H1 (cell line): ENCODE measurements at regions not wholly inside any gene's neighbourhood (a gene's known extent, or its start where the extent isn't known, plus 50 kb on each side); places are given as distances from the start of the nearest gene placed in this dataset.

Experiments used
- CTCF ChIA-PET: fragments of 300-600 bp; sonication (Branson Sonifier 250); formaldehyde crosslinking; loops from one replicate; lab custom pipeline; 2021; ENCODE audit not compliant: partially characterized antibody; lab: Charles Lee
- POLR2A ChIA-PET: fragments of 300-600 bp; sonication (Branson Sonifier 250); formaldehyde crosslinking; loops from one replicate; lab custom pipeline; 2021; ENCODE audit warnings: inconsistent platforms; ENCODE audit not compliant: partially characterized antibody; lab: Charles Lee
- DNase-seq, 2 experiments: peaks; one replicate each; pipeline versions ENCODE4 v3.0.0 to v3.0.0-alpha.2; 2010 to 2022; ENCODE audit warnings: low spot score in 2 of 2, low read depth in 1 of 2, mixed read lengths in 1 of 2
- FAIRE-seq: peaks from 2 replicates; lab custom pipeline; 2011; peaks lifted over from hg19 to GRCh38; lab: Jason Lieb, UNC
- H2AFZ ChIP-seq: 2 replicates; pipeline ENCODE4 v1.8.1; 2012; ENCODE audit warnings: low read length, inconsistent platforms
- H2AK5ac ChIP-seq: 2 replicates; pipeline ENCODE4 v1.6.1; 2013; ENCODE audit warnings: low read depth, low read length
- H2BK120ac ChIP-seq: replicated peaks from 2 replicates; pipeline ENCODE3; 2013; ENCODE audit warnings: low read depth, low read length, inconsistent platforms
- H2BK12ac ChIP-seq: 2 replicates; pipeline ENCODE4 v1.6.1; 2013; ENCODE audit warnings: low read depth, low read length
- H2BK15ac ChIP-seq: 2 replicates; pipeline ENCODE4 v1.6.1; 2013; ENCODE audit warnings: low read length
- H2BK20ac ChIP-seq: 2 replicates; pipeline ENCODE4 v1.6.1; 2013; ENCODE audit warnings: low read length
- H2BK5ac ChIP-seq: 2 replicates; pipeline ENCODE4 v1.6.1; 2013; ENCODE audit warnings: low read depth, low read length
- H3K14ac ChIP-seq: 2 replicates; pipeline ENCODE4 v1.6.1; 2013; ENCODE audit warnings: inconsistent platforms; ENCODE audit not compliant: insufficient read length
- H3K18ac ChIP-seq: 2 replicates; pipeline ENCODE4 v1.6.1; 2013; ENCODE audit warnings: low read length; ENCODE audit errors: extremely low read depth
- H3K23ac ChIP-seq: 2 replicates; pipeline ENCODE4 v1.6.1; 2013; ENCODE audit warnings: inconsistent platforms; ENCODE audit not compliant: insufficient read length
- H3K23me2 ChIP-seq: 2 replicates; pipeline ENCODE4 v1.6.1; 2013; ENCODE audit warnings: low read depth, low read length
- H3K27ac ChIP-seq: 2 replicates; pipeline ENCODE4 v1.6.1; 2011; ENCODE audit warnings: low read depth, low read length, inconsistent platforms
- H3K27me3 ChIP-seq, 4 experiments: replicated peaks in 1 of 4; 1 replicate in 1 of 4; 2 replicates in 3 of 4; pipeline versions ENCODE4 v1.6.1 to v1.8.1; 2011 to 2013; ENCODE audit warnings: low read length in 3 of 4, mild to moderate bottlenecking in 3 of 4, inconsistent platforms in 2 of 4, mixed read lengths in 2 of 4, moderate library complexity in 1 of 4; ENCODE audit not compliant: control insufficient read depth in 3 of 4, insufficient read depth in 3 of 4; ENCODE audit errors: extremely low read depth in 1 of 4
- H3K36me3 ChIP-seq, 4 experiments: 2 replicates each; pipeline versions ENCODE4 v1.6.1 to v1.8.1; 2011 to 2013; ENCODE audit warnings: mild to moderate bottlenecking in 4 of 4, low read length in 3 of 4, moderate library complexity in 2 of 4, control low read depth in 1 of 4, inconsistent platforms in 1 of 4; ENCODE audit not compliant: insufficient read depth in 4 of 4, control insufficient read depth in 2 of 4
- H3K4ac ChIP-seq: replicated peaks from 2 replicates; pipeline ENCODE3; 2013; ENCODE audit warnings: low read length, low read depth, mixed read lengths, inconsistent platforms; ENCODE audit not compliant: insufficient read length
- H3K4me1 ChIP-seq, 4 experiments: replicated peaks in 1 of 4; 1 replicate in 1 of 4; 2 replicates in 3 of 4; pipeline versions ENCODE4 v1.6.1 to v1.8.1; 2011 to 2013; ENCODE audit warnings: low read length in 3 of 4, inconsistent platforms in 2 of 4, mixed read lengths in 1 of 4; ENCODE audit not compliant: insufficient read depth in 4 of 4, control insufficient read depth in 3 of 4
- H3K4me2 ChIP-seq, 2 experiments: 2 replicates each; pipeline versions ENCODE4 v1.6.1 to v1.8.1; 2011 to 2013; ENCODE audit warnings: low read depth in 2 of 2, low read length in 2 of 2, control low read depth in 1 of 2, inconsistent platforms in 1 of 2, mild to moderate bottlenecking in 1 of 2; ENCODE audit not compliant: insufficient read depth in 1 of 2
- H3K4me3 ChIP-seq, 4 experiments: fragments of 200-600, 300-600 bp in 1 of 4; sonication (generic), shearing (Covaris generic), sonication (Bioruptor Twin) in 1 of 4; 2 replicates each; pipeline versions ENCODE4 v1.5.1 to v1.8.1; 2011 to 2016; ENCODE audit warnings: low read length in 4 of 4, low read depth in 3 of 4, control low read depth in 2 of 4, inconsistent platforms in 2 of 4, mild to moderate bottlenecking in 2 of 4, mixed read lengths in 1 of 4, moderate library complexity in 1 of 4; ENCODE audit not compliant: insufficient read depth in 2 of 4; ENCODE audit errors: extremely low read depth in 1 of 4
- H3K56ac ChIP-seq: replicated peaks from 2 replicates; pipeline ENCODE3; 2013; ENCODE audit warnings: low read depth, mild to moderate bottlenecking, mixed read lengths, low read length, inconsistent platforms; ENCODE audit not compliant: insufficient read length
- H3K79me1 ChIP-seq: 2 replicates; pipeline ENCODE4 v1.6.1; 2013; ENCODE audit warnings: low read depth, low read length, control low read depth
- H3K79me2 ChIP-seq, 2 experiments: 2 replicates each; pipeline versions ENCODE4 v1.6.1 to v1.8.1; 2012 to 2013; ENCODE audit warnings: low read length in 2 of 2, mild to moderate bottlenecking in 2 of 2, inconsistent platforms in 1 of 2; ENCODE audit not compliant: insufficient read depth in 2 of 2, control insufficient read depth in 1 of 2
- H3K9ac ChIP-seq, 4 experiments: replicated peaks in 1 of 4; 1 replicate in 1 of 4; 2 replicates in 3 of 4; pipeline versions ENCODE4 v1.6.1 to v1.8.1; 2011 to 2013; ENCODE audit warnings: low read depth in 3 of 4, low read length in 3 of 4, control low read depth in 2 of 4, mild to moderate bottlenecking in 2 of 4, moderate library complexity in 2 of 4, inconsistent platforms in 1 of 4; ENCODE audit errors: extremely low read depth in 1 of 4
- H3K9me3 ChIP-seq, 2 experiments: 2 replicates each; pipeline versions ENCODE4 v1.6.1 to v1.8.1; 2012 to 2013; ENCODE audit warnings: mild to moderate bottlenecking in 2 of 2, moderate library complexity in 2 of 2, control low read depth in 1 of 2, inconsistent platforms in 1 of 2, low read depth in 1 of 2, low read length in 1 of 2, mixed read lengths in 1 of 2; ENCODE audit not compliant: insufficient read depth in 2 of 2
- H4K20me1 ChIP-seq, 2 experiments: replicated peaks in 1 of 2; 2 replicates each; pipeline versions ENCODE3 to v1.8.1; 2011 to 2013; ENCODE audit warnings: inconsistent platforms in 2 of 2, low read length in 2 of 2, mild to moderate bottlenecking in 1 of 2; ENCODE audit not compliant: insufficient read depth in 2 of 2, control insufficient read depth in 1 of 2
- H4K5ac ChIP-seq: 2 replicates; pipeline ENCODE4 v1.6.1; 2013; ENCODE audit warnings: low read length, low read depth, mixed read lengths, inconsistent platforms; ENCODE audit not compliant: insufficient read length
- H4K8ac ChIP-seq: 2 replicates; pipeline ENCODE4 v1.8.0; 2013; ENCODE audit warnings: mild to moderate bottlenecking, moderate library complexity, low read length, inconsistent platforms; ENCODE audit not compliant: insufficient read depth; ENCODE audit errors: extremely low read depth
- H4K91ac ChIP-seq: replicated peaks from 2 replicates; pipeline ENCODE3; 2013; ENCODE audit warnings: low read length, mixed read lengths, inconsistent platforms; ENCODE audit not compliant: insufficient read length
- CTBP2 ChIP-seq: IDR thresholded peaks from 2 replicates; pipeline ENCODE4 v1.7.0; 2011; ENCODE audit warnings: borderline replicate concordance, mild to moderate bottlenecking, moderate library complexity, mixed read lengths, low read length; ENCODE audit not compliant: insufficient read depth, insufficient read length
- EZH2 ChIP-seq: fragments of 200-600 bp; sonication (generic); IDR thresholded peaks from 2 replicates; pipeline ENCODE4 v1.7.1; 2012; ENCODE audit warnings: low read depth, mild to moderate bottlenecking, moderate library complexity, low read length, inconsistent platforms; ENCODE audit not compliant: severe bottlenecking
- HDAC6 ChIP-seq: IDR thresholded peaks from one replicate; pipeline ENCODE4 v1.7.1; 2012; ENCODE audit warnings: low read depth, mild to moderate bottlenecking, inconsistent platforms, low read length, moderate library complexity
- RBBP5 ChIP-seq: IDR thresholded peaks from 2 replicates; pipeline ENCODE4 v1.7.1; 2012; ENCODE audit warnings: low read depth, mild to moderate bottlenecking, inconsistent platforms, low read length, moderate library complexity, borderline replicate concordance
- SP1 ChIP-seq: IDR thresholded peaks from 2 replicates; pipeline ENCODE4 v1.6.1; 2011; ENCODE audit warnings: low read depth, low read length
- SP2 ChIP-seq: IDR thresholded peaks from 2 replicates; pipeline ENCODE4 v1.6.1; 2012; ENCODE audit warnings: mild to moderate bottlenecking, low read length, inconsistent platforms
- SUZ12 ChIP-seq: fragments of 200-600 bp; sonication (generic); IDR thresholded peaks from 2 replicates; pipeline ENCODE4 v1.6.1; 2012; ENCODE audit warnings: mild to moderate bottlenecking, inconsistent platforms, low read length, moderate library complexity, mixed read lengths
- TBP ChIP-seq: IDR thresholded peaks from 2 replicates; pipeline ENCODE4 v1.6.1; 2011; ENCODE audit warnings: low read depth, low read length, improper control_type of control experiment
- TCF12 ChIP-seq: IDR thresholded peaks from 2 replicates; pipeline ENCODE4 v1.6.1; 2011; ENCODE audit warnings: low read depth, mild to moderate bottlenecking, low read length
- ZNF274 ChIP-seq: IDR thresholded peaks from 2 replicates; pipeline ENCODE4 v1.7.0; 2012; ENCODE audit warnings: low read length, borderline replicate concordance; ENCODE audit errors: extremely low read depth
- WGBS, 2 experiments: shearing (Covaris generic) in 1 of 2; methylation state at CpG; one replicate each; pipeline versions ENCODE4 v1.1.6 to v1.1.7; 2013 to 2015; ENCODE audit warnings: low lambda C conversion rate in 2 of 2, mixed read lengths in 2 of 2, inconsistent platforms in 1 of 2, low coverage in 1 of 2, missing lambda C conversion rate in 1 of 2; ENCODE audit not compliant: insufficient replicate concordance in 2 of 2, insufficient coverage in 1 of 2, insufficient read length in 1 of 2; ENCODE audit errors: extremely low coverage in 1 of 2, missing lambda C conversion rate in 1 of 2; 5-methylcytosine and 5-hydroxymethylcytosine counted together
- TF ChIP-seq, protein P1 (sequence below): IDR thresholded peaks from 2 replicates; pipeline ENCODE4 v1.6.1; 2011; ENCODE audit warnings: low read length, improper control_type of control experiment
- TF ChIP-seq, protein P2 (sequence below): IDR thresholded peaks from 2 replicates; pipeline ENCODE4 v1.6.1; 2012; ENCODE audit warnings: inconsistent platforms

DNA sequence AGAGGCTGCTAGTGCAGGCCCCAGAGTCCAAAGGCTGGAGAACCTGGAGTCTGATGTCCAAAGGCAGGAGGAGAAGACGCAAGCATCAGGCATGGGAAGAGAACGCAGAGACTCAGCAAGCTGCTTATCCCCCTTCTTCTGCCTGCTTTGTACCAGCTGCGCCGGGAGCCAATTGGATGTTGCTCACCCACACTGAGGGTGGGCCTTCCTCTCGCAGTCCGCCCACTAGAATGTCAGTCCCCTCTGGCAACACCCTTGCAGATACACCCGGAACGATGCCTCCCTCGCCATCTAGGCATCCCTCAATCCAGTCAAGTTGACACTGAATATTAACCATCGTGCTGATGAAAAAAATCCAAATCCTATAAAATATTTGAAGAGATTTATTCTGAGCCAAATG lies 141.6 kb downstream of the TWIST2 start:
- no peak for FAIRE-seq
- no peak overlapping the region for H2BK12ac ChIP-seq
- peaks cover 0 to 8% (median 2%) of the 10 kb centered on the region in 4 experiments; a peak in 4 of 7 replicates for H3K4me1 ChIP-seq
- H2BK5ac ChIP-seq = no peak overlapping the region
- no peaks in the 10 kb centered on the region for H4K20me1 ChIP-seq
- no peak overlapping the region for H2BK120ac ChIP-seq
- no peak overlapping the region for H3K4ac ChIP-seq
- no peak overlapping the region for H3K18ac ChIP-seq
- no peak overlapping the region for H3K9ac ChIP-seq
- H2AFZ ChIP-seq = no peak overlapping the region
- TF ChIP-seq, protein P1, sequence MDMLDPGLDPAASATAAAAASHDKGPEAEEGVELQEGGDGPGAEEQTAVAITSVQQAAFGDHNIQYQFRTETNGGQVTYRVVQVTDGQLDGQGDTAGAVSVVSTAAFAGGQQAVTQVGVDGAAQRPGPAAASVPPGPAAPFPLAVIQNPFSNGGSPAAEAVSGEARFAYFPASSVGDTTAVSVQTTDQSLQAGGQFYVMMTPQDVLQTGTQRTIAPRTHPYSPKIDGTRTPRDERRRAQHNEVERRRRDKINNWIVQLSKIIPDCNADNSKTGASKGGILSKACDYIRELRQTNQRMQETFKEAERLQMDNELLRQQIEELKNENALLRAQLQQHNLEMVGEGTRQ = no peak
- no peak for TF ChIP-seq ZNF274
- TF ChIP-seq HDAC6 = no peak
- TF ChIP-seq RBBP5 = no peak
- TF ChIP-seq, protein P2, sequence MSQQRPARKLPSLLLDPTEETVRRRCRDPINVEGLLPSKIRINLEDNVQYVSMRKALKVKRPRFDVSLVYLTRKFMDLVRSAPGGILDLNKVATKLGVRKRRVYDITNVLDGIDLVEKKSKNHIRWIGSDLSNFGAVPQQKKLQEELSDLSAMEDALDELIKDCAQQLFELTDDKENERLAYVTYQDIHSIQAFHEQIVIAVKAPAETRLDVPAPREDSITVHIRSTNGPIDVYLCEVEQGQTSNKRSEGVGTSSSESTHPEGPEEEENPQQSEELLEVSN = no peak
- no peak for TF ChIP-seq TBP
- TF ChIP-seq SP2 = no peak
- TF ChIP-seq EZH2 = no peak
- no peak for TF ChIP-seq SP1
- TF ChIP-seq TCF12 = no peak
- no peak for TF ChIP-seq SUZ12
- no peak for TF ChIP-seq CTBP2
- H4K91ac ChIP-seq = no peak overlapping the region
- H3K4me2 ChIP-seq = no peak overlapping the region
- no peak for DNase-seq
- H4K5ac ChIP-seq = no peak overlapping the region
- no peak overlapping the region for H2AK5ac ChIP-seq
- H3K14ac ChIP-seq = no peak overlapping the region
- H3K56ac ChIP-seq = no peak overlapping the region
- no peaks in the 10 kb centered on the region; a peak in 1 of 7 replicates for H3K27me3 ChIP-seq
- ChIA-PET CTCF (interaction anchor here (0.6 kb wide), 1 partner anchor 50 kb away, joined by 4 read pairs; no protein-coding TSS in a partner anchor), POLR2A (no interaction called here)
- peaks cover 4 to 6% of the 10 kb centered on the region in 2 experiments; a peak in 3 of 4 replicates for H3K9me3 ChIP-seq
- H4K8ac ChIP-seq = no peak overlapping the region
- no peaks in the 10 kb centered on the region for H3K23me2 ChIP-seq
- H3K79me2 ChIP-seq = no peaks in the 10 kb centered on the region
- 79% methylated on average over 10 of the region's 10 CpGs; no CpG with 5 or more reads in 1 of the 2 experiments for WGBS, 2 experiments
- H3K23ac ChIP-seq = no peak overlapping the region
- H3K36me3 ChIP-seq = no peaks in the 10 kb centered on the region
- no peak overlapping the region for H3K4me3 ChIP-seq
- no peaks in the 10 kb centered on the region for H3K79me1 ChIP-seq
- no peak overlapping the region for H3K27ac ChIP-seq
- no peak overlapping the region for H2BK20ac ChIP-seq
- H2BK15ac ChIP-seq = no peak overlapping the region
